Lower leg skin (tissue), 3 donors: ENCODE measurements at regions not wholly inside any gene's neighbourhood (a gene's known extent, or its start where the extent isn't known, plus 50 kb on each side); places are given as distances from the start of the nearest gene placed in this dataset.

Experiments used
- CTCF ChIP-seq, 3 donors: fragments of 450-650 bp; IDR thresholded peaks; one replicate each; pipeline ENCODE4 v1.5.1; 2016; ENCODE audit warnings: antibody characterized with exemption in 3 of 3, mild to moderate bottlenecking in 3 of 3, moderate library complexity in 2 of 3
- POLR2A ChIP-seq, 2 donors: fragments of 450-650 bp; IDR thresholded peaks; one replicate each; pipeline ENCODE4 v1.6.1; 2016 to 2017; ENCODE audit warnings: antibody characterized with exemption in 2 of 2, mild to moderate bottlenecking in 1 of 2, moderate library complexity in 1 of 2

DNA sequence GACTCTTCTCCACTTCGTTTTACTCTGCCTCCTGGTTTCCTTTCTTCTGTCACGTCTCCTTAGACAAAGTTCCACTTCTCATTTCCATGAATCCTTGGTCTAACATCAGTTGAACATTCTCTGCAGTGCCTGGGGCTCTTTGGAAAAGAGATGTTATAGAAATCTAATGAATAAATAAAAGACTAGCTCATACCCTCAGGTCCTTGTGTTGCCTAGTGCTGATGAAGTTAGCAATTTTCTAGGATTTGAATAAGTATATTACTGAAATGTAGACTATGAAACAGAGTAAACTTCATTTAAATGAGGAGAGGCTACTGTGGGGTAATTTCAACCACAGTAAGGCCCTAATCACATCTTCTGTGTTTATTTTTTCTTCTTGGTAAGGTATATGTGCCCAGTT is 146.9 kb upstream of the CADPS start:
- TF ChIP-seq CTCF (IDR thresholded peaks at IDR 0.05) (no peak), POLR2A (IDR thresholded peaks at IDR 0.05) (no peak)
